ENCODE measurements at regions not wholly inside any gene's neighbourhood (a gene's known extent, or its start where the extent isn't known, plus 50 kb on each side); places are given as distances from the start of the nearest gene placed in this dataset.

DNA sequence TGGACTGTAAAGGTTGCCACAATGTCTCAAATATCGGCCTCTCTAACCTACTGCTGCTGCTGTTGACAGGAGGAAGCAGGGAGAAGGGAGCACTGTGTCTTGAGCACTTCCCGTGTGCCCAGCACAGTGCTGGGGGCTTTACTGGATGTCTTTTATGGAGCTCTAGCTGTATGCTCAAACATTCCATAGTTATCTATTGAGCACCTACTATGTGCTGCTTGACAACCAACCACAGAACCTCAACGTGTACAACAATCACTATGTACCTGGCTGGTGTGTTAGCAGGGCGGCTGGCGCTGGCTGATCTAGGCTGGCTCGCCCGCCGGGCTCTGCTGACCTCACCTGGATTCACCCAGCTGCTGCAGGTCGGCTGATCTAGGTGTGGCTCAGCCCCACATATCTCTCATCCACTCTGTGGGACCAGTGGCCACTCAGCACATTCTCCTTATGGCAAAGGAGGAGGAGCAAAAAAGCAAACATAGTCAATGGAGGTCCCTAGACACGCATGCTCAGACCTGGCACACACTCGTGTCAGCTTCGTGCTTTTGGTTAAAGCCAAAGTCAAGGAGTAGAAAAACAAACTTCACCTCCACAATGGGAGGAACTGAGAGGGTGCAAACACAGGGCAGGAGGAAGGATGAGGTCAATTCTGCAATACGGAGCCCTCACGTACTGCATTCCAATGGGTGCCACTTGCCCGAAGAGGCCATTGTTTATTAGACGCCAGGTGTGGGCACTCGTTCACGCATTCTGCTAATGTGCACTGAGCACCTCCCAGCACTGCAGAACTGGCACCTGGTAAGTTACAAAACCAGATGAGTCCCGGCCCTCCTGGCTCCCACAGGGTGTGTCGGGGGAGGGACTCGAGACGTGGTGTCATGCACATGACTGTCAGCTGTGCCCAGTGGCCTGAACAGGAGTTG, 147.2 kb downstream of the SCARB1 start:
- TF ChIP-seq EZH2phosphoT487 (IDR thresholded peaks at IDR 0.05; ENCODE audit: low read depth): no peak
- TF ChIP-seq, protein P1, sequence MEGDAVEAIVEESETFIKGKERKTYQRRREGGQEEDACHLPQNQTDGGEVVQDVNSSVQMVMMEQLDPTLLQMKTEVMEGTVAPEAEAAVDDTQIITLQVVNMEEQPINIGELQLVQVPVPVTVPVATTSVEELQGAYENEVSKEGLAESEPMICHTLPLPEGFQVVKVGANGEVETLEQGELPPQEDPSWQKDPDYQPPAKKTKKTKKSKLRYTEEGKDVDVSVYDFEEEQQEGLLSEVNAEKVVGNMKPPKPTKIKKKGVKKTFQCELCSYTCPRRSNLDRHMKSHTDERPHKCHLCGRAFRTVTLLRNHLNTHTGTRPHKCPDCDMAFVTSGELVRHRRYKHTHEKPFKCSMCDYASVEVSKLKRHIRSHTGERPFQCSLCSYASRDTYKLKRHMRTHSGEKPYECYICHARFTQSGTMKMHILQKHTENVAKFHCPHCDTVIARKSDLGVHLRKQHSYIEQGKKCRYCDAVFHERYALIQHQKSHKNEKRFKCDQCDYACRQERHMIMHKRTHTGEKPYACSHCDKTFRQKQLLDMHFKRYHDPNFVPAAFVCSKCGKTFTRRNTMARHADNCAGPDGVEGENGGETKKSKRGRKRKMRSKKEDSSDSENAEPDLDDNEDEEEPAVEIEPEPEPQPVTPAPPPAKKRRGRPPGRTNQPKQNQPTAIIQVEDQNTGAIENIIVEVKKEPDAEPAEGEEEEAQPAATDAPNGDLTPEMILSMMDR (IDR thresholded peaks at IDR 0.05; ENCODE audit: low read depth, low read length): no peak
